ENCODE measurements at regions not wholly inside any gene's neighbourhood (a gene's known extent, or its start where the extent isn't known, plus 50 kb on each side); places are given as distances from the start of the nearest gene placed in this dataset.

DNA sequence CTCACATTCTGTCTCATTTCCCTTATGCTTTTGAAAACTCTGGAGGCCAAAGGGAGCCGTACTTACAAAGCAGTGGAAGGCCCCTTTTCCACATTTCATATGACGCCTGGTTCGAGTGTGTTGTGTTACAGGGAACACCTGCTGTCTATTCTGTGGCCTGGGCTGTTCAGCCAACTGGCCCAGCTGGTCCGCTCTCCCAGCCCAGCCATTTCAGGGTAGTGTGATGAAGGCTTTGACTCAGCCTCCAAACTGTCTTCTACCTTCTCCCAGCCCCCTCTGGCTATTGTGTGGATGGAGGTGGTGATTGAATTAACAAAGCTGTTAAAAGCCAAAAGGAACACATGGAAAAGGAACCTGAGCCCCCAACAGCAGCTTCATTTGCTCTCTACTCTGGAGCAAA, 233.8 kb downstream of the ICOS start:
- H3K4me3 ChIP-seq (ENCODE audit: low read depth in 1 of 2, low read length in 2 of 2) = no peak overlapping the region
- no peaks in the 10 kb centered on the region for H3K27me3 ChIP-seq (ENCODE audit: low read depth, low read length)
- H3K27ac ChIP-seq (ENCODE audit: low read length) = no peak overlapping the region
- no peaks in the 10 kb centered on the region for H3K9me3 ChIP-seq (ENCODE audit: control insufficient read depth in 1 of 2, low read length in 2 of 2)
- no peaks in the 10 kb centered on the region for H3K36me3 ChIP-seq (ENCODE audit: control insufficient read depth in 1 of 2, insufficient read depth in 2 of 2, low read length in 2 of 2)
- H3K4me1 ChIP-seq (ENCODE audit: control insufficient read depth in 1 of 2, insufficient read depth in 2 of 2, low read length in 2 of 2) = no peaks in the 10 kb centered on the region

- no peak overlapping the region for H3K4me3 ChIP-seq (ENCODE audit: low read depth in 1 of 2, low read length in 2 of 2)
- no peaks in the 10 kb centered on the region for H3K9me3 ChIP-seq (ENCODE audit: control insufficient read depth in 1 of 2, low read length in 2 of 2)
- H3K27ac ChIP-seq (ENCODE audit: low read length) = no peak overlapping the region
- no peaks in the 10 kb centered on the region for H3K27me3 ChIP-seq (ENCODE audit: low read depth, low read length)
- H3K36me3 ChIP-seq (ENCODE audit: control insufficient read depth in 1 of 2, insufficient read depth in 2 of 2, low read length in 2 of 2) = no peaks in the 10 kb centered on the region
- no peaks in the 10 kb centered on the region for H3K4me1 ChIP-seq (ENCODE audit: control insufficient read depth in 1 of 2, insufficient read depth in 2 of 2, low read length in 2 of 2)
Measured at GRCh38 chr2:204171432-204172144, 235.0 kb downstream of the ICOS start.

DNA sequence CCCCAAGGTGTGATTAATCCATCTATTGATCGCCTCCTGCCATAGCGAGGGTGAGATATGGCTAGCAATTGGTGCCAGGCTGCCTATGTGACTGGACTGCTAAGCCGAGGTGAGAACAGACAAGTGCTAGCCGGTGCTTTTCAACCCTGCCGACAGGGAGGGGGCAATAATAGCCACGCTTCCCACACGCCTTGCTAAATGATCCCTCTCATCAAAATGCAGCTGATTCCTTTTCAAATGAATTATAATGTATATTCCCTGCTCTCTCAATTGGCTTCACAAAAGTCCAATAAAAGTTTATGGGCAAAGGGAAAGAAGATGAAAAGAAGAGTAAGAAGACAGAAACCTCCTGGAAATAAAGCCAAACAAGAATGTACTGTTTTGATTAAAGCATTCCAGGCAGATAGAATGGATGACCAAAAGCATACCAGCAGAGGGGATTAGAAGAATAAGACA, 235.6 kb downstream of the ICOS start:
- no peaks in the 10 kb centered on the region for H3K36me3 ChIP-seq (ENCODE audit: control insufficient read depth in 1 of 2, insufficient read depth in 2 of 2, low read length in 2 of 2)
- no peaks in the 10 kb centered on the region for H3K9me3 ChIP-seq (ENCODE audit: control insufficient read depth in 1 of 2, low read length in 2 of 2)
- H3K27me3 ChIP-seq (ENCODE audit: low read depth, low read length) = no peaks in the 10 kb centered on the region
- no peaks in the 10 kb centered on the region for H3K4me1 ChIP-seq (ENCODE audit: control insufficient read depth in 1 of 2, insufficient read depth in 2 of 2, low read length in 2 of 2)
- no peak overlapping the region for H3K27ac ChIP-seq (ENCODE audit: low read length)
- no peak overlapping the region for H3K4me3 ChIP-seq (ENCODE audit: low read depth in 1 of 2, low read length in 2 of 2)

GRCh38 chr2:204174034-204174433, 237.5 kb downstream of the ICOS start:
- no peak overlapping the region for H3K4me3 ChIP-seq (ENCODE audit: low read depth in 1 of 2, low read length in 2 of 2)
- H3K9me3 ChIP-seq (ENCODE audit: control insufficient read depth in 1 of 2, low read length in 2 of 2) = no peaks in the 10 kb centered on the region
- no peaks in the 10 kb centered on the region for H3K36me3 ChIP-seq (ENCODE audit: control insufficient read depth in 1 of 2, insufficient read depth in 2 of 2, low read length in 2 of 2)
- H3K27me3 ChIP-seq (ENCODE audit: low read depth, low read length) = no peaks in the 10 kb centered on the region
- H3K4me1 ChIP-seq (ENCODE audit: control insufficient read depth in 1 of 2, insufficient read depth in 2 of 2, low read length in 2 of 2) = no peaks in the 10 kb centered on the region
- no peak overlapping the region for H3K27ac ChIP-seq (ENCODE audit: low read length)

DNA sequence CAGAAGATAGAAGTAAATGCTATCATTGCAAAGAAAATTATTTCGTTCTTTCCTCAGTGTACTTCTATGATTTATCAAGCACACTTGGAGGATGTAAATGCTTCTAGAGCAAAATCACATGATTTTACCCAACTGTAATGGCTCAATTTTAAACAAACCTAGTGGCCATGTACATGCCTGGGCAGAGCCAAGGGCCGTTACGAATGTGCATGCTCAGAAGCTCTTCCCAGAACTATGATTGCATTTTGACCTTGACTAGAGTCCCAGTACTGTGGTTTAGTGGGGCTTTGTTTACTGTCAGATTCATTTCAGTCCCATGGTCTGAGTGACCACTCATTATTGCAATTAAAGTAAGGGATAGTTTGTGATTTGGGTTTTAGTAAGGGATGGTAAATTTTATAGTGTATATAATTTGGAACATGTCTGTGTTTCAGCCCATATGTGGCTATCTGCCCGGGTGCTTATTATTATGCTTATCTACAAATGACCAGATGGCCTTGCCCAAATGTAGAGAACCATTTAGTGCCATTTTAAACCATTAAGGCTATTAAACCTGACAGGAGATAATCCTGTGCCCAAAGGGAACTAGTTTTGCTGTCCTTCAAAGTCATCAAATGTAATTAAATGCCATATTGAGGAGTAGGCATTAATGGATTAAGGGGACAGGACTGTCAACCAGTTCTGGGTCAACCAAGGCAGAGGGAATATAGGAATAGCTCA, 239.1 kb downstream of the ICOS start:
- H3K27me3 ChIP-seq (ENCODE audit: low read depth, low read length) = no peaks in the 10 kb centered on the region
- no peaks in the 10 kb centered on the region for H3K9me3 ChIP-seq (ENCODE audit: control insufficient read depth in 1 of 2, low read length in 2 of 2)
- H3K4me1 ChIP-seq (ENCODE audit: control insufficient read depth in 1 of 2, insufficient read depth in 2 of 2, low read length in 2 of 2) = no peaks in the 10 kb centered on the region
- H3K36me3 ChIP-seq (ENCODE audit: control insufficient read depth in 1 of 2, insufficient read depth in 2 of 2, low read length in 2 of 2) = no peaks in the 10 kb centered on the region
- H3K27ac ChIP-seq (ENCODE audit: low read length) = no peak overlapping the region
- no peak overlapping the region for H3K4me3 ChIP-seq (ENCODE audit: low read depth in 1 of 2, low read length in 2 of 2)

GRCh38 chr2:204176306-204176705, 239.7 kb downstream of the ICOS start:
- Histone ChIP-seq H3K9me3 (ENCODE audit: control insufficient read depth in 1 of 2, low read length in 2 of 2) (no peaks in the 10 kb centered on the region), H3K27ac (ENCODE audit: low read length) (no peak overlapping the region), H3K4me1 (ENCODE audit: control insufficient read depth in 1 of 2, insufficient read depth in 2 of 2, low read length in 2 of 2) (no peaks in the 10 kb centered on the region), H3K27me3 (ENCODE audit: low read depth, low read length) (no peaks in the 10 kb centered on the region), H3K36me3 (ENCODE audit: control insufficient read depth in 1 of 2, insufficient read depth in 2 of 2, low read length in 2 of 2) (no peaks in the 10 kb centered on the region), H3K4me3 (ENCODE audit: low read depth in 1 of 2, low read length in 2 of 2) (no peak overlapping the region)

- no peaks in the 10 kb centered on the region for H3K9me3 ChIP-seq (ENCODE audit: control insufficient read depth in 1 of 2, low read length in 2 of 2)
- H3K4me1 ChIP-seq (ENCODE audit: control insufficient read depth in 1 of 2, insufficient read depth in 2 of 2, low read length in 2 of 2) = no peaks in the 10 kb centered on the region
- H3K27me3 ChIP-seq (ENCODE audit: low read depth, low read length) = no peaks in the 10 kb centered on the region
- no peak overlapping the region for H3K4me3 ChIP-seq (ENCODE audit: low read depth in 1 of 2, low read length in 2 of 2)
- no peak overlapping the region for H3K27ac ChIP-seq (ENCODE audit: low read length)
- no peaks in the 10 kb centered on the region for H3K36me3 ChIP-seq (ENCODE audit: control insufficient read depth in 1 of 2, insufficient read depth in 2 of 2, low read length in 2 of 2)
Measured at GRCh38 chr2:204177251-204177976, 240.9 kb downstream of the ICOS start.

DNA sequence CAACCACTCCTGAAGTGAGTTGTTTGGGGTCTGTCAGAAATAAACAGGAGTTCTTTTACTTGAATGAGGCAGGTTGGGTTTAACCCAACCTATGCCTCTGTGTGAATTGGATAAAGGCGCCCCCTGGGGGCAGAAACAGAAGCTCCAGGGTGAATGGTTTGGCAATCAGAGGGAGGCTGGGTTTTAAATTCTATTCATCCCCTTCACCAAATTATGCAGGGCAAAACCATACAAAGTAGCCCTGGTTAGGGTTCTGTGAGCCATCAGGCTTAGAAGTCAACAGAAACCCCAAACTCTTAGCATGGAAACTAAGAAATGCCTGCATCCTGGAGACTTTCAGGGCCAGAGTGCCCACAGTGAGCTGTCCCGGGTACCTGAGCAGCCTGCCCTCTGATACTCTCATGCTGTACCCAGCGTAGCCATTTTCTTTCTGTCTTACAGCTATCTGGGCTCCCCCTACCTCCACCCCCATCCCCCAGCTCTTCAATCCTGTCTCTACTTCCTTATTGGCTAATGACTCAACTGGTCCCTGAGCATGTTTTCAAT, 241.5 kb downstream of the ICOS start:
- Histone ChIP-seq H3K4me1 (ENCODE audit: control insufficient read depth in 1 of 2, insufficient read depth in 2 of 2, low read length in 2 of 2) (no peaks in the 10 kb centered on the region), H3K36me3 (ENCODE audit: control insufficient read depth in 1 of 2, insufficient read depth in 2 of 2, low read length in 2 of 2) (no peaks in the 10 kb centered on the region), H3K27ac (ENCODE audit: low read length) (no peak overlapping the region), H3K9me3 (ENCODE audit: control insufficient read depth in 1 of 2, low read length in 2 of 2) (no peaks in the 10 kb centered on the region), H3K27me3 (ENCODE audit: low read depth, low read length) (no peaks in the 10 kb centered on the region), H3K4me3 (ENCODE audit: low read depth in 1 of 2, low read length in 2 of 2) (no peak overlapping the region)

GRCh38 chr2:204180649-204181048, 244.1 kb downstream of the ICOS start:
- H3K9me3 ChIP-seq (ENCODE audit: control insufficient read depth in 1 of 2, low read length in 2 of 2) = no peaks in the 10 kb centered on the region
- H3K27me3 ChIP-seq (ENCODE audit: low read depth, low read length) = no peaks in the 10 kb centered on the region
- no peaks in the 10 kb centered on the region for H3K4me1 ChIP-seq (ENCODE audit: control insufficient read depth in 1 of 2, insufficient read depth in 2 of 2, low read length in 2 of 2)
- H3K4me3 ChIP-seq (ENCODE audit: low read depth in 1 of 2, low read length in 2 of 2) = no peak overlapping the region
- no peak overlapping the region for H3K27ac ChIP-seq (ENCODE audit: low read length)
- H3K36me3 ChIP-seq (ENCODE audit: control insufficient read depth in 1 of 2, insufficient read depth in 2 of 2, low read length in 2 of 2) = no peaks in the 10 kb centered on the region

- H3K9me3 ChIP-seq (ENCODE audit: control insufficient read depth in 1 of 2, low read length in 2 of 2) = no peaks in the 10 kb centered on the region
- no peak overlapping the region for H3K27ac ChIP-seq (ENCODE audit: low read length)
- H3K36me3 ChIP-seq (ENCODE audit: control insufficient read depth in 1 of 2, insufficient read depth in 2 of 2, low read length in 2 of 2) = no peaks in the 10 kb centered on the region
- no peaks in the 10 kb centered on the region for H3K4me1 ChIP-seq (ENCODE audit: control insufficient read depth in 1 of 2, insufficient read depth in 2 of 2, low read length in 2 of 2)
- no peak overlapping the region for H3K4me3 ChIP-seq (ENCODE audit: low read depth in 1 of 2, low read length in 2 of 2)
- no peaks in the 10 kb centered on the region for H3K27me3 ChIP-seq (ENCODE audit: low read depth, low read length)
Measured at GRCh38 chr2:204183608-204184007, 247.0 kb downstream of the ICOS start.

DNA sequence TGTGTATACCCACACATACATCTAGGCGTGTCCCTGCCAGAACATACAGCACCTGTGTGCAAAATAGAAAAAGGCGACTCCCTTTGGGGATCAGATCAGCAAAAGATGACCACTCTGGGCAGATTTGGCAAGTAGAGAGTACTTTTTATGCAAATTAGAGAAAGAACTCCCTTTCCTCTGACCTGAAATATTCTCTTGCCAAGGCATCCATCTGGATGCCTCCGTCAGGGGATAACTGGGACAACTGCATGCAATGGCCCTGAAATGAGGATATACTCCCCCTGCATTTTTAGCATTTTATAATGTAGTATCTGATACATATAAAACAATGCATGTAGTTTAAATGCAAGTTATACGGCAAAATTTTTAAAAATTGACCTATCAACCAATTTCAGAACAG, 247.7 kb downstream of the ICOS start:
- Histone ChIP-seq H3K4me3 (ENCODE audit: low read depth in 1 of 2, low read length in 2 of 2) (no peak overlapping the region), H3K9me3 (ENCODE audit: control insufficient read depth in 1 of 2, low read length in 2 of 2) (no peaks in the 10 kb centered on the region), H3K27ac (ENCODE audit: low read length) (no peak overlapping the region), H3K36me3 (ENCODE audit: control insufficient read depth in 1 of 2, insufficient read depth in 2 of 2, low read length in 2 of 2) (no peaks in the 10 kb centered on the region), H3K4me1 (ENCODE audit: control insufficient read depth in 1 of 2, insufficient read depth in 2 of 2, low read length in 2 of 2) (no peaks in the 10 kb centered on the region), H3K27me3 (ENCODE audit: low read depth, low read length) (no peaks in the 10 kb centered on the region)
